ENCODE measurements at regions not wholly inside any gene's neighbourhood (a gene's known extent, or its start where the extent isn't known, plus 50 kb on each side); places are given as distances from the start of the nearest gene placed in this dataset.

DNA sequence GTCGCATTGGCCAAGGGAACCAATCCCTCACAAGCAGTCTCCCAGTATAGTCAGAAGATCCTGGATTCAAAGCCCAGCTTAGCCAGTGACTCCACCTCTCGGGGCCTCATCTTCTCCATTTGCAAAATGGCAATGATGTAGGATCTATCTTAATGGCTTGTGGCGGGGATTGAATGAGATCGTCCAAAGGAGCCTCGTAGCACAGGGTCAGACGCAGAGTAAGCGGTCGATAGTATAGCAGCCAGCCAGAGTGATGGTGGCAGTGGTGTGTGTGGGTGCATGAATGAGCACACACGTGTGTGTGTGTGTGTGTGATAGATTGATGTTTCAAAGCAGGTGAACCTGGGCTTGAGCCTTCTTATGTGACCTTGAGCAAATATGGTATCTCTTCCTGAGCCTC lies 79.8 kb upstream of the WNT4 start (continued):
- TF ChIP-seq CHD7 (IDR thresholded peaks at IDR 0.05; ENCODE audit: insufficient replicate concordance, low read length) (no peak), USF2 (IDR thresholded peaks at IDR 0.05; ENCODE audit: low read length) (no peak), CEBPB (IDR thresholded peaks at IDR 0.05; ENCODE audit: low read depth, low read length) (no peak), ASH2L (IDR thresholded peaks at IDR 0.05; ENCODE audit: low read length) (no peak)

Data from H1 (cell line).